HG03175 (cell line): ENCODE measurements at regions not wholly inside any gene's neighbourhood (a gene's known extent, or its start where the extent isn't known, plus 50 kb on each side); places are given as distances from the start of the nearest gene placed in this dataset.
"Not testable (repeated sequence)": the region's sequence is repeated elsewhere in the genome, so short reads cannot be mapped to it uniquely, and the experiment has no call there.

ENCODE experiments used
- ATAC-seq: cut with Tn5 transposase; IDR thresholded peaks from one replicate; pipeline ENCODE4 v1.9.1; 2021; ENCODE audit warnings: mild to moderate bottlenecking, moderate library complexity; ENCODE audit not compliant: unreplicated experiment

- ATAC-seq = no peak
Observed at GRCh38 chr12:115898670-115899069, 378.8 kb downstream of the MED13L start.

GRCh38 chr12:115897729-115898128 is 379.8 kb downstream of the MED13L start:
- ATAC-seq = no peak

GRCh38 chr12:115895247-115895646 is 382.2 kb downstream of the MED13L start:
- ATAC-seq = no peak

GRCh38 chr12:115891556-115892164 is 385.8 kb downstream of the MED13L start:
- ATAC-seq = no peak

- no peak for ATAC-seq
Observed at GRCh38 chr12:115886666-115887065, 390.8 kb downstream of the MED13L start.

- ATAC-seq = no peak
Observed at GRCh38 chr12:115885040-115885690, 392.3 kb downstream of the MED13L start.

GRCh38 chr12:115882936-115883335 is 394.6 kb downstream of the MED13L start:
- no peak for ATAC-seq

- no peak for ATAC-seq
Observed at GRCh38 chr12:115880238-115880637, 397.3 kb downstream of the MED13L start.

GRCh38 chr12:115879354-115879753 is 398.1 kb downstream of the MED13L start:
- ATAC-seq = no peak

- no peak for ATAC-seq
Observed at GRCh38 chr12:115873451-115874082, 403.9 kb downstream of the MED13L start.

GRCh38 chr12:115872919-115873357 is 404.6 kb downstream of the MED13L start:
- ATAC-seq = no peak

- ATAC-seq = no peak
Observed at GRCh38 chr12:115872212-115872611, 405.3 kb downstream of the MED13L start.

- peak; percentile 77 for ATAC-seq
Observed at GRCh38 chr12:115871714-115872113, 405.8 kb downstream of the MED13L start.

GRCh38 chr12:115870510-115870909 is 407.0 kb downstream of the MED13L start:
- ATAC-seq = no peak

- no peak for ATAC-seq
Observed at GRCh38 chr12:115870021-115870420, 407.5 kb downstream of the MED13L start.

- ATAC-seq = no peak
Observed at GRCh38 chr12:115869604-115870003, 407.9 kb downstream of the MED13L start.

- ATAC-seq = no peak
Observed at GRCh38 chr12:115868624-115869023, 408.9 kb downstream of the MED13L start.

GRCh38 chr12:115867854-115868253 is 409.6 kb downstream of the MED13L start:
- ATAC-seq = no peak

- no peak for ATAC-seq
Observed at GRCh38 chr12:115866909-115867525, 410.5 kb downstream of the MED13L start.

GRCh38 chr12:115866281-115866680 is 411.2 kb downstream of the MED13L start:
- not testable (repeated sequence) for ATAC-seq

- no peak for ATAC-seq
Observed at GRCh38 chr12:115864396-115864795, 413.1 kb downstream of the MED13L start.

GRCh38 chr12:115860619-115861018 is 416.9 kb downstream of the MED13L start:
- no peak for ATAC-seq
